Thyroid gland (tissue), 4 donors: ENCODE measurements at regions not wholly inside any gene's neighbourhood (a gene's known extent, or its start where the extent isn't known, plus 50 kb on each side); places are given as distances from the start of the nearest gene placed in this dataset.

ENCODE experiments used
- DNase-seq, 2 donors: peaks; one replicate each; pipeline ENCODE4 v3.0.0-alpha.2; 2019
- H3K27ac ChIP-seq, 3 donors: fragments of 200-600 bp; sonication (generic); 1 replicate in 2 of 3; 2 replicates in 1 of 3; pipeline ENCODE4 v1.5.1; 2016 to 2019; ENCODE audit warnings: mild to moderate bottlenecking in 1 of 3, moderate library complexity in 1 of 3
- H3K27me3 ChIP-seq: fragments of 200-600 bp; sonication (generic); one replicate; pipeline ENCODE4 v1.5.1; 2019
- H3K36me3 ChIP-seq, 2 donors: fragments of 200-600 bp; sonication (generic); one replicate each; pipeline ENCODE4 v1.5.1; 2016 to 2019
- H3K4me1 ChIP-seq, 2 donors: fragments of 200-600 bp; sonication (generic); one replicate each; pipeline ENCODE4 v1.5.1; 2017 to 2019
- H3K4me3 ChIP-seq, 3 donors: fragments of 200-600 bp; sonication (generic); replicated peaks in 1 of 3; 1 replicate in 2 of 3; 2 replicates in 1 of 3; pipeline ENCODE4 v1.5.1; 2016; ENCODE audit warnings: mild to moderate bottlenecking in 1 of 3
- H3K9me3 ChIP-seq: fragments of 200-600 bp; sonication (generic); one replicate; pipeline ENCODE4 v1.5.1; 2017
- POLR2A ChIP-seq, 2 donors: fragments of 450-650 bp; IDR thresholded peaks; one replicate each; pipeline ENCODE4 v1.6.1; 2017; ENCODE audit warnings: antibody characterized with exemption in 2 of 2, mild to moderate bottlenecking in 2 of 2, moderate library complexity in 1 of 2
- WGBS, 2 donors: methylation state at CpG; one replicate each; pipeline ENCODE4 v1.1.5; 2017; 5-methylcytosine and 5-hydroxymethylcytosine counted together
- intact Hi-C: fragments of 100-400 bp; cut with DNase I; formaldehyde crosslinking; loops from one replicate; pipeline ENCODE4 v1.15.1; 2023
- TF ChIP-seq, protein P1 (sequence below), 6 experiments: fragments of 200-600 bp in 3 of 6; fragments of 450-650 bp in 3 of 6; sonication (generic) in 3 of 6; IDR thresholded peaks; one replicate each; pipeline ENCODE4 v1.5.1; 2016 to 2019; ENCODE audit warnings: antibody characterized with exemption in 6 of 6, mild to moderate bottlenecking in 2 of 6, inconsistent platforms in 1 of 6, moderate library complexity in 1 of 6

DNA sequence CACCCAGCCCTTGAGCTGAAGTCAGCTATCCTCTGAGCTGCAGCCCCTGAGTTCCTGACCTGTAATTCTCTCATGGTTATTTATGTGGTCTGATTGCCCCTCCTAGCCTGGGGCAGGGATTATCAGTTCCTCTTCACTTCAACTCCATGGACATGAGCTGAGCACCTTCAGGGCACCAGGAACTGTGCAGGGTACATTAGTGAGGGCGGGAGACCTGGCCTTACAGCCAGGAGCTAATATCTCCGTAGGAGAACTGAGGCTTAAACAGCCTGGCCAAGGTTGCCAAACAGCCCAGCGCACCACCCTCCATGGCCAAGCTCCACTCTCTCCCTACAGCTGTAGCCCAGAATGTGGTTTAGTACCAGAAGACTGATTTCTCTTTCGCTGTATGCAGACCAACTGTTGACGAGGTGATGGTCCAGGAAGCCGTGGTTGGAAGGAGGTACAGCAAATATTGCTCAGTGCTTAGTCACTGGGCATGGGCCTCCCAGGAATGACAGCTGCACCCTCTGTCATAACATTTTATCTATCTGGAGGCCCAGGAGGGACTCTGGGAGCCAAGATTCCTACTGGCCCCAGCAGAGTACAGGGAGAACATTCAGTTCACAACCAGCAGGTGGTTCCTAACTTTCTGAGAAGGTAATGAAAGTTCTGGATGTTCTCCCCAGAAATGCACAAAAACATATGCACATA lies 228.7 kb upstream of the SIX2 start:
- intact Hi-C loops, result no loop called here
- peaks cover 3% of the 10 kb centered on the region for H3K27me3 ChIP-seq
- 75 to 78% methylated on average over 5 to 6 of the region's 6 CpGs for WGBS, 2 donors
- no peak overlapping the region for H3K27ac ChIP-seq
- DNase-seq, result no peak
- no peak overlapping the region for H3K4me3 ChIP-seq
- H3K36me3 ChIP-seq, result no peaks in the 10 kb centered on the region
- peaks cover 14 to 20% of the 10 kb centered on the region in 2 donors for H3K4me1 ChIP-seq
- TF ChIP-seq, protein P1, sequence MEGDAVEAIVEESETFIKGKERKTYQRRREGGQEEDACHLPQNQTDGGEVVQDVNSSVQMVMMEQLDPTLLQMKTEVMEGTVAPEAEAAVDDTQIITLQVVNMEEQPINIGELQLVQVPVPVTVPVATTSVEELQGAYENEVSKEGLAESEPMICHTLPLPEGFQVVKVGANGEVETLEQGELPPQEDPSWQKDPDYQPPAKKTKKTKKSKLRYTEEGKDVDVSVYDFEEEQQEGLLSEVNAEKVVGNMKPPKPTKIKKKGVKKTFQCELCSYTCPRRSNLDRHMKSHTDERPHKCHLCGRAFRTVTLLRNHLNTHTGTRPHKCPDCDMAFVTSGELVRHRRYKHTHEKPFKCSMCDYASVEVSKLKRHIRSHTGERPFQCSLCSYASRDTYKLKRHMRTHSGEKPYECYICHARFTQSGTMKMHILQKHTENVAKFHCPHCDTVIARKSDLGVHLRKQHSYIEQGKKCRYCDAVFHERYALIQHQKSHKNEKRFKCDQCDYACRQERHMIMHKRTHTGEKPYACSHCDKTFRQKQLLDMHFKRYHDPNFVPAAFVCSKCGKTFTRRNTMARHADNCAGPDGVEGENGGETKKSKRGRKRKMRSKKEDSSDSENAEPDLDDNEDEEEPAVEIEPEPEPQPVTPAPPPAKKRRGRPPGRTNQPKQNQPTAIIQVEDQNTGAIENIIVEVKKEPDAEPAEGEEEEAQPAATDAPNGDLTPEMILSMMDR (IDR thresholded peaks at IDR 0.05), result no peak
- TF ChIP-seq POLR2A (IDR thresholded peaks at IDR 0.05), result no peak
- H3K9me3 ChIP-seq, result no peaks in the 10 kb centered on the region

DNA sequence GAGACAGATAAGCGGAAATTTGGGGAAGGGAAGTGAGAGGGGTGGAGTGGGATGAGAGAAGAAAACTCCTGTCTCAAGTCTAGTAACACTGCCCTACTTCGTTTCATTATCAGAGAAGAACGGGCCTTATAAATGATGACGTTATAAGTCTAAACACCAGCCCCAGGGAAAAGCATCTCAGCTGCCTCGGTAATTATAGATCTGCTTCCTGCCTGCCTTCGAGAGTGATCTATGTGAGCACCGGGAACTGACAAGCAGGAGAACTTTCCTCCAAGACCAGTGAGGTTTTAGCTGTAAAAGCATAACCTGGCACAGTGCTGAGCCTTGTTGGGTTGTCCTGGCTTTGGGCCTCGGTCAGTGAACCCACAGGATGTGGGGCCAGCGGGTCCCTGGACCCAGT lies 227.9 kb upstream of the SIX2 start:
- H3K27ac ChIP-seq, result no peak overlapping the region
- H3K4me3 ChIP-seq, result no peak overlapping the region
- H3K9me3 ChIP-seq, result no peaks in the 10 kb centered on the region
- DNase-seq, result no peak
- TF ChIP-seq, protein P1 (IDR thresholded peaks at IDR 0.05), result no peak
- TF ChIP-seq POLR2A (IDR thresholded peaks at IDR 0.05), result no peak
- H3K36me3 ChIP-seq, result no peaks in the 10 kb centered on the region
- H3K4me1 ChIP-seq, result peaks cover 13 to 14% of the 10 kb centered on the region in 2 donors
- no peaks in the 10 kb centered on the region for H3K27me3 ChIP-seq
- 64 to 68% methylated on average over 8 to 9 of the region's 9 CpGs for WGBS, 2 donors
- intact Hi-C loops, result no loop called here

DNA sequence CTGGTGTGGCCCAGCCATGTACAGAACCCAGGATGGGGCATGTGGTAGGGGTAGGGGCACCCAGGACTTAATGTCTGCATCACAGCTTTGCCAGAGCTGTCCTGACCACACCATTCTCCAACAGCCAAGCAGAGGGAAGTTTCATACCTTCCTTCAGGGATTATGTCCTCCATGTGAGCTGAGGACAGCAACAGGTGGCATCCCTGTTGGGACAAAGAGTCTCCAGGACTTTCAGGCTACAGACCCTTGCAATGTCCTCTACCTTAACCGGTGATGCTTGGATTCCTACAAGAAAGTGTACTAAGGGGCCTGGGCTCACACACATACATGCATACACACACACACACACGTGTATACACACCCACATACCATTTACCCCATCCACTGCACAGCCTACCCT lies 227.0 kb upstream of the SIX2 start:
- intact Hi-C loops, result no loop called here
- Histone ChIP-seq H3K9me3 (no peaks in the 10 kb centered on the region), H3K36me3 (no peaks in the 10 kb centered on the region), H3K4me1 (peaks cover 4 to 6% of the 10 kb centered on the region in 2 donors), H3K27me3 (no peaks in the 10 kb centered on the region), H3K27ac (no peak overlapping the region), H3K4me3 (no peak overlapping the region)
- TF ChIP-seq POLR2A (IDR thresholded peaks at IDR 0.05), result no peak
- TF ChIP-seq, protein P1 (IDR thresholded peaks at IDR 0.05), result no peak
- DNase-seq, result no peak
- WGBS, 2 donors, result 75 to 77% methylated on average over 2 of the region's 2 CpGs

DNA sequence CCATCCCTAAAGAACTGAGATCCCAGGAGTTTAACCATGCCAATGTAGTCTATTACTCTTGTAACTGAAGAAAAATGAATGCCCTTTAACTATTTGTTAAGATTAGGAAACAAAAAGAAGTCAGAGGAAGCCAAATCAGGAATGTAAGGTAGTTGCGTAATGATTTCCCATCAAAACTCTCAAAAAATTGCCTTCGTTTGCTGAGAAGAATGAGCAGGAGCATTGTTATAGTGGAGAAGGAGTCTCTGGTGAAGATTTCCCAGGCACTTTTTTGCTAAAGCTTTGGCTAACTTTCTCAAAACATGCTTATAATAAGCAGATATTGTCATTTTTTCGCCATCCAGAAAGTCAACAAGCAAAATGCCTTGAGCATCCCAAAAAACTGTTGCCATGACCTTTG lies 224.0 kb upstream of the SIX2 start:
- Histone ChIP-seq H3K4me1 (no peaks in the 10 kb centered on the region), H3K36me3 (no peaks in the 10 kb centered on the region), H3K9me3 (no peaks in the 10 kb centered on the region), H3K27ac (no peak overlapping the region), H3K4me3 (no peak overlapping the region), H3K27me3 (no peaks in the 10 kb centered on the region)
- intact Hi-C loops, result no loop called here
- TF ChIP-seq POLR2A (IDR thresholded peaks at IDR 0.05), result no peak
- TF ChIP-seq, protein P1 (IDR thresholded peaks at IDR 0.05), result no peak
- DNase-seq, result no peak
- WGBS, 2 donors, result 90 to 91% methylated on average over 3 of the region's 3 CpGs

DNA sequence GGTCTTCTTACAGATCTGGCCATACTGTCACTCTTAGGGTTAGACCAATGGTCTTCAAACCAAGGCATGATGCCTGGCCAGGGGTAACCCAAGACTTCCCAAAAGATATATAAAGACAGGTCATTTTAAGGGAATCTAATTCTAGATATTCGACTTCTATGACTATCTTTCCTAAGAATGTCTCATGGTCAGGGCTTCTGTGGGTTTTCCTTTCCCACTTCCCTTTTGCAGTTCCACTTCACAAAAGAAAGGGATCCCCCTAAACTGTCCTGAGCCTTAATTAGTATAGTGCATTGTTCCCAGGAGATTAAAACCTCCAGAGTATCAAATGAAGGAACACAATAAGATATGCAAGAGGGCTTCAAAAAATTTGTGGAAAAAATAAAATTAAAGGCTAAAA lies 223.6 kb upstream of the SIX2 start:
- TF ChIP-seq, protein P1 (IDR thresholded peaks at IDR 0.05), result no peak
- TF ChIP-seq POLR2A (IDR thresholded peaks at IDR 0.05), result no peak
- DNase-seq, result no peak
- H3K9me3 ChIP-seq, result no peaks in the 10 kb centered on the region
- no peaks in the 10 kb centered on the region for H3K36me3 ChIP-seq
- H3K27me3 ChIP-seq, result no peaks in the 10 kb centered on the region
- intact Hi-C loops, result no loop called here
- no peak overlapping the region for H3K4me3 ChIP-seq
- H3K4me1 ChIP-seq, result no peaks in the 10 kb centered on the region
- WGBS, 2 donors, result 89 to 93% methylated on average over 1 of the region's 1 CpG
- H3K27ac ChIP-seq, result no peak overlapping the region
